Neuronal stem cell (in vitro differentiated cells): ENCODE measurements at regions not wholly inside any gene's neighbourhood (a gene's known extent, or its start where the extent isn't known, plus 50 kb on each side); places are given as distances from the start of the nearest gene placed in this dataset.

Experiments
- DNase-seq: peaks from one replicate; pipeline ENCODE4 v3.0.0-alpha.2; 2013; ENCODE audit warnings: low spot score
- H2AFZ ChIP-seq: one replicate; pipeline ENCODE4 v1.6.1; 2013; ENCODE audit warnings: mild to moderate bottlenecking, low read length, inconsistent platforms
- H2AK5ac ChIP-seq: 2 replicates; pipeline ENCODE4 v1.6.1; 2013; ENCODE audit warnings: low read depth, mild to moderate bottlenecking, inconsistent platforms, low read length, moderate library complexity, mixed read lengths
- H2BK120ac ChIP-seq: 2 replicates; pipeline ENCODE4 v1.6.1; 2013; ENCODE audit warnings: low read depth, mild to moderate bottlenecking, inconsistent platforms, low read length, moderate library complexity, mixed read lengths
- H2BK12ac ChIP-seq: one replicate; pipeline ENCODE4 v1.6.1; 2013; ENCODE audit warnings: low read length, inconsistent platforms
- H2BK15ac ChIP-seq: 2 replicates; pipeline ENCODE4 v1.6.1; 2013; ENCODE audit warnings: mild to moderate bottlenecking, low read length, inconsistent platforms, mixed read lengths
- H2BK5ac ChIP-seq: one replicate; pipeline ENCODE4 v1.6.1; 2013; ENCODE audit warnings: inconsistent platforms, mild to moderate bottlenecking, low read length, moderate library complexity
- H3K14ac ChIP-seq: one replicate; pipeline ENCODE4 v1.6.1; 2013; ENCODE audit warnings: low read length, inconsistent platforms
- H3K18ac ChIP-seq: 2 replicates; pipeline ENCODE4 v1.6.1; 2013; ENCODE audit warnings: low read length, inconsistent platforms
- H3K23ac ChIP-seq: 2 replicates; pipeline ENCODE4 v1.6.1; 2013; ENCODE audit warnings: low read depth, mild to moderate bottlenecking, mixed read lengths, low read length, inconsistent platforms; ENCODE audit not compliant: poor library complexity
- H3K27ac ChIP-seq: replicated peaks from 3 replicates; pipeline ENCODE4 v1.5.1; 2013; ENCODE audit warnings: low read length, inconsistent platforms
- H3K27me3 ChIP-seq, 3 experiments: 2 replicates each; pipeline ENCODE4 v1.6.1; 2013; ENCODE audit warnings: low read length in 3 of 3, mild to moderate bottlenecking in 2 of 3, inconsistent platforms in 1 of 3, low read depth in 1 of 3, mixed read lengths in 1 of 3, moderate library complexity in 1 of 3; ENCODE audit not compliant: control insufficient read depth in 3 of 3, insufficient read depth in 3 of 3
- H3K36me3 ChIP-seq, 2 donors: replicated peaks in 1 of 2; 2 replicates each; pipeline ENCODE4 v1.6.1; 2013; ENCODE audit warnings: low read length in 2 of 2; ENCODE audit not compliant: control insufficient read depth in 2 of 2, insufficient read depth in 2 of 2
- H3K4ac ChIP-seq: 2 replicates; pipeline ENCODE4 v1.6.1; 2013; ENCODE audit warnings: inconsistent platforms, mild to moderate bottlenecking, low read length, moderate library complexity
- H3K4me1 ChIP-seq, 2 donors: 1 replicate in 1 of 2; 2 replicates in 1 of 2; pipeline ENCODE4 v1.6.1; 2013; ENCODE audit warnings: low read length in 2 of 2, low read depth in 1 of 2; ENCODE audit not compliant: control insufficient read depth in 2 of 2, insufficient read depth in 1 of 2
- H3K4me2 ChIP-seq: one replicate; pipeline ENCODE4 v1.6.1; 2013; ENCODE audit warnings: mild to moderate bottlenecking, low read length, inconsistent platforms; ENCODE audit not compliant: insufficient read depth, poor library complexity, severe bottlenecking
- H3K4me3 ChIP-seq, 2 donors: 2 replicates each; pipeline ENCODE4 v1.5.1; 2013; ENCODE audit warnings: low read length in 2 of 2, mild to moderate bottlenecking in 2 of 2, inconsistent platforms in 1 of 2, moderate library complexity in 1 of 2
- H3K79me1 ChIP-seq: one replicate; pipeline ENCODE4 v1.6.1; 2013; ENCODE audit warnings: low read depth, mild to moderate bottlenecking, inconsistent platforms, low read length, moderate library complexity
- H3K9ac ChIP-seq: one replicate; pipeline ENCODE4 v1.6.1; 2013; ENCODE audit warnings: mild to moderate bottlenecking, low read depth, low read length, inconsistent platforms; ENCODE audit not compliant: poor library complexity
- H3K9me3 ChIP-seq, 2 donors: replicated peaks in 1 of 2; 2 replicates each; pipeline versions ENCODE3 to v1.6.1; 2013; ENCODE audit warnings: low read length in 2 of 2, mild to moderate bottlenecking in 2 of 2, inconsistent platforms in 1 of 2, low read depth in 1 of 2, mixed read lengths in 1 of 2, moderate library complexity in 1 of 2; ENCODE audit not compliant: control insufficient read depth in 2 of 2, insufficient read depth in 1 of 2
- H4K8ac ChIP-seq: one replicate; pipeline ENCODE4 v1.6.1; 2013; ENCODE audit warnings: low read depth, mild to moderate bottlenecking, inconsistent platforms, low read length, moderate library complexity
- H4K91ac ChIP-seq: one replicate; pipeline ENCODE4 v1.6.1; 2013; ENCODE audit warnings: low read length, low read depth, mild to moderate bottlenecking, inconsistent platforms; ENCODE audit not compliant: poor library complexity
- WGBS, 2 donors: extraction: QIAGEN DNeasy Blood & Tissue Kit; methylation state at CpG; one replicate each; pipeline ENCODE4 v1.1.7; 2013; ENCODE audit warnings: missing lambda C conversion rate in 2 of 2, mixed read lengths in 1 of 2; ENCODE audit not compliant: insufficient read length in 2 of 2, insufficient replicate concordance in 1 of 2; ENCODE audit errors: extremely low coverage in 2 of 2; 5-methylcytosine and 5-hydroxymethylcytosine counted together

DNA sequence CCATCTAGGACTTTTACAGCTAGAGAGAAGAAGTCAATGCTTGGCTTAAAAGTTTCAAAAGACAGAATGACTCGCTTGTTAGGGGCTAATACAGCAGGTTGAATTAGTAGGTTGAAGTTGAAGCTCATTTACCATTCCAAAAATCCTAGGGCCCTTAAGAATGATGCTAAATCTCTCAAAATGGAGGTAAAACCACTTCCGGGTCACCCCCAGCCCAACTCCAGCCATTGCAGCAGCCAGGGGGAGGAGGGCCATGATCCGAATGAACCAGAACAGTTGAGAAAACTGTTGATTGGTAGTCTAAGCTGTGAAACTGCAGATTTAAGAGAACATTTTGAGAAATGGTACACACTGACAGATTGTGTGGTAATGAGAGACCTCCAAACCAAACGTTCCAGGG is 245.4 kb downstream of the HNRNPD start:
- Histone ChIP-seq H2BK12ac (no peak overlapping the region), H3K9me3 (no peaks in the 10 kb centered on the region), H2BK15ac (no peak overlapping the region), H3K4ac (no peak overlapping the region), H4K91ac (no peak overlapping the region), H3K27ac (no peak overlapping the region), H3K27me3 (no peaks in the 10 kb centered on the region), H3K18ac (no peak overlapping the region), H3K23ac (no peak overlapping the region), H3K9ac (no peak overlapping the region), H3K4me2 (no peak overlapping the region), H3K4me1 (no peaks in the 10 kb centered on the region), H3K36me3 (no peaks in the 10 kb centered on the region), H2AK5ac (no peak overlapping the region), H3K4me3 (no peak overlapping the region), H2AFZ (no peak overlapping the region), H2BK120ac (no peak overlapping the region), H2BK5ac (no peak overlapping the region), H4K8ac (no peak overlapping the region), H3K14ac (no peak overlapping the region), H3K79me1 (no peaks in the 10 kb centered on the region)
- WGBS, 2 donors: no CpG with 5 or more reads among the region's 4 CpGs
- DNase-seq: no peak

DNA sequence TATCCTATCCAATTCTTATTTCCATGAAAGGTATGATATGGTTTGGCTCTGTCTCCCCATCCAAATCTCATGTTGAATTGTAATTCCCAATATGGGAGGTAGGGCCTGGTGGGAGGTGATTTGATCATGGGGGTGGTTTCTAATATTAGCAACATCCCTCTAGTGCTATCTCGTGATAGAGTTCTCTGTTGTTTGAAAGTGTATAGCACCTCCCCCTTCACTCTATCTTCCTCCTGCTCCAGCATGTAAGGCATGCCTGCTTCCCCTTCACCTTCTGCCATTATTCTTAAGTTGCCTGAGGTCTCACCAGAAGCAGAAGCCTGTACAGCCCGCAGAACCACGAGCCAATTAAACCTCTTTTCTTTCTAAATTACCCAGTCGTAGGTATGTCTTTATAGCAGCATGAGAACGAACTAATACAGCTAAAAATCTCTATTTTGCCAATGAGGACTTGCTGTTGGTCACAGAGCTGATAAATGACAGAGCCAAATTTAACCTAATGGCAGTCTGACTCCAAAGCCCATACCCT is 247.2 kb downstream of the HNRNPD start:
- H2AK5ac ChIP-seq: no peak overlapping the region
- no peaks in the 10 kb centered on the region for H3K27me3 ChIP-seq
- no peak overlapping the region for H3K23ac ChIP-seq
- no CpG with 5 or more reads among the region's 5 CpGs for WGBS, 2 donors
- no peaks in the 10 kb centered on the region for H3K79me1 ChIP-seq
- H3K4ac ChIP-seq: no peak overlapping the region
- no peak overlapping the region for H3K14ac ChIP-seq
- H3K9ac ChIP-seq: no peak overlapping the region
- H2BK15ac ChIP-seq: no peak overlapping the region
- no peak overlapping the region for H2BK12ac ChIP-seq
- no peak for DNase-seq
- H3K9me3 ChIP-seq: no peaks in the 10 kb centered on the region
- H3K36me3 ChIP-seq: no peaks in the 10 kb centered on the region
- no peak overlapping the region for H2AFZ ChIP-seq
- H4K8ac ChIP-seq: no peak overlapping the region
- H3K4me3 ChIP-seq: no peak overlapping the region
- no peak overlapping the region for H2BK120ac ChIP-seq
- no peak overlapping the region for H4K91ac ChIP-seq
- no peak overlapping the region for H3K27ac ChIP-seq
- H3K18ac ChIP-seq: no peak overlapping the region
- H2BK5ac ChIP-seq: no peak overlapping the region
- H3K4me1 ChIP-seq: no peaks in the 10 kb centered on the region
- no peak overlapping the region for H3K4me2 ChIP-seq

DNA sequence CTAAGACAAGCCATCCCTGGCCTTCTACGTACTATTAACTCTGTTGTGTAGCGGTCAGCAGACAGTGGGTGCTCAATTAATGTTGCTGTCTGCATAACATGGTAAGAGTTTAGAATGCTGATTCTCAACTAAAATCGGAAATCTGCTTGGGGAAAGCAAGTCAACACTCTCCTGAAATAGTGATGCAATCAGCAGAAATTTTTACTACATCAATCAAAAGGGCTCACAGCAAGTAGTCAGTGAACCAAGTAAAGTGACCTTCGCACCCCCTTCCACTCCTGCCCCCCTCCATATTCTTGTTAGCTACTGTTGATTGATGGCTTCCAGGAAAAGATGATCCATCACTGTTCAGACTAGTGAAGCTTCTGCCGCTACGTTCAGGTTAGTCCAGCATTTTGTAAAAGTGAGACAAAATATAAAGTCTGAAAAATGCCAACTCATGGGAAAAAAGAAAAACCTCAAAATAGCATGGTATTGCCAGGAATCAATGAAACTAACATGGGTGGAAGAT is 247.9 kb downstream of the HNRNPD start:
- Histone ChIP-seq H3K79me1 (no peaks in the 10 kb centered on the region), H3K27me3 (no peaks in the 10 kb centered on the region), H2BK15ac (no peak overlapping the region), H3K23ac (no peak overlapping the region), H2AFZ (no peak overlapping the region), H3K36me3 (no peaks in the 10 kb centered on the region), H4K91ac (no peak overlapping the region), H2AK5ac (no peak overlapping the region), H3K9me3 (no peaks in the 10 kb centered on the region), H3K9ac (no peak overlapping the region), H3K4me3 (no peak overlapping the region), H4K8ac (no peak overlapping the region), H2BK5ac (no peak overlapping the region), H3K4me1 (no peaks in the 10 kb centered on the region), H3K14ac (no peak overlapping the region), H3K27ac (no peak overlapping the region), H3K18ac (no peak overlapping the region), H3K4me2 (no peak overlapping the region), H2BK120ac (no peak overlapping the region), H3K4ac (no peak overlapping the region), H2BK12ac (no peak overlapping the region)
- no peak for DNase-seq
- no CpG with 5 or more reads among the region's 6 CpGs for WGBS, 2 donors

DNA sequence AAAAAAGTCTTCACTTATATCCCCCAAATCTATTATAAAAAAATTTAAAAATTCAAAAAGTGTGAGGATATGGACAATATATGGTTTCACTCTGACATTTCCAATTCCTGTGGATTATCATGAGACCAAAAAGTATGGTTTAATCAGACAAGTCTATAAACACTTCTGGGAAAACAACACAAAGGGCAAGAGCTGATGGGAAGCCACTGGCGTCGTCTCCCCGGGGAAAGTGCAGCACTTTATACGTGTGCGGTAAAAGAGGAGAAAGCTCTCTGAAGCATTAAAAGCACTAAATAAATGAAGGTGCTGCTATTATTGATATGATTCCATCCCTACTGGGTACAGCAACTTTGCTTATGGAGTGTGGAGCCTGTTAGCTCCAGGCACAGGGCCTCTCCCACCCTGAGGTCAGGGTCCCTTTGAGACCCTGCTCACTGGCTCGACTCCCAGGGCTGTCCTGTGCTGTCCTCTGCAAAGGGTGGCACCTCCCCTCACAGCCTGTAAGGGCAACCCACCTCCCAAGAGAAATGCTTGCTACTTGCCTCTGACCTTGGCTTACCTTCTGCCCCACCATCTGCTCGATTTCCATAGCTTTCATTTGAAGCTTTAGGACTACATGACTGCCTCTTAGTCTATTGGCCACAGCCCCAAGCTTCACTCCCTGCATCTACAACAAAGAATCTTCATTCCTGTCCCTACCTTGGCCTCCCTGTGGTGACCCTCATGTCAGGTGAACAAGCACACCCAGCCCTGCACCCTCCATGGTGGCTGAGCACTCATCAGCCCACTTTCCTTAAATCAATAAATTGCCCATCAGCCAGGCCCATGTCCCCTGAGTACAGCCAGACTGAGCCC is 248.6 kb downstream of the HNRNPD start:
- no peaks in the 10 kb centered on the region for H3K9me3 ChIP-seq
- no peak overlapping the region for H3K18ac ChIP-seq
- H2BK12ac ChIP-seq: no peak overlapping the region
- H3K4me1 ChIP-seq: no peaks in the 10 kb centered on the region
- no peak overlapping the region for H3K4me3 ChIP-seq
- no peak overlapping the region for H4K91ac ChIP-seq
- H3K23ac ChIP-seq: no peak overlapping the region
- no peak overlapping the region for H2AFZ ChIP-seq
- H2AK5ac ChIP-seq: no peak overlapping the region
- H4K8ac ChIP-seq: no peak overlapping the region
- H2BK5ac ChIP-seq: no peak overlapping the region
- H2BK120ac ChIP-seq: no peak overlapping the region
- no peak overlapping the region for H2BK15ac ChIP-seq
- no peak overlapping the region for H3K27ac ChIP-seq
- no peaks in the 10 kb centered on the region for H3K27me3 ChIP-seq
- no peak overlapping the region for H3K4me2 ChIP-seq
- WGBS, 2 donors: no CpG with 5 or more reads among the region's 7 CpGs
- H3K36me3 ChIP-seq: no peaks in the 10 kb centered on the region
- no peak overlapping the region for H3K9ac ChIP-seq
- no peak overlapping the region for H3K14ac ChIP-seq
- no peaks in the 10 kb centered on the region for H3K79me1 ChIP-seq
- DNase-seq: no peak
- H3K4ac ChIP-seq: no peak overlapping the region
